HCT116 (cell line): ENCODE measurements at regions not wholly inside any gene's neighbourhood (a gene's known extent, or its start where the extent isn't known, plus 50 kb on each side); places are given as distances from the start of the nearest gene placed in this dataset.

Source experiments
- ATAC-seq: fragments of 200-7000 bp; cut with Tn5 transposase; 2 replicates; pipeline ENCODE4 v1.9.1; 2020; ENCODE audit warnings: mild to moderate bottlenecking, moderate library complexity
- BruUV-seq: library from RNA; stranded (reverse); fragments of 400-500 nt; replicated peaks from 2 replicates; lab custom pipeline; 2021; lab: Mats Ljungman, UMichigan
- CTCF ChIA-PET: fragments of 300-600 bp; sonication (Branson Sonifier 250); formaldehyde crosslinking; loops from one replicate; lab custom pipeline; 2021; ENCODE audit warnings: antibody characterized with exemption; lab: Charles Lee
- POLR2A ChIA-PET: fragments of 300-600, 350-600 bp; sonication (Branson Sonifier 250); formaldehyde crosslinking; loops from one replicate; lab custom pipeline; 2021; ENCODE audit warnings: antibody characterized with exemption; lab: Charles Lee
- RAD21 ChIA-PET, 2 experiments: fragments of 300-600 bp; sonication (Branson Sonifier 250); formaldehyde crosslinking; loops; one replicate each; lab custom pipeline; 2023; ENCODE audit warnings: low total read pairs in 2 of 2; ENCODE audit not compliant: uncharacterized antibody in 2 of 2, unreplicated experiment in 2 of 2, low non-redundant PET in 1 of 2; lab: Charles Lee
- DNase-seq: peaks from one replicate; pipeline ENCODE4 v3.0.0-alpha.2; 2010; ENCODE audit warnings: low read depth, low spot score
- H2AFZ ChIP-seq: fragments of 200-600 bp; shearing (Covaris generic), sonication (generic); 2 replicates; pipeline ENCODE4 v1.6.1; 2017; ENCODE audit warnings: low read depth, mixed run types, mixed read lengths, antibody characterized with exemption, low read length; ENCODE audit not compliant: poor library complexity, severe bottlenecking
- H3K27ac ChIP-seq: 2 replicates; pipeline ENCODE4 v1.5.1; 2012; ENCODE audit warnings: low read depth, low read length
- H3K27me3 ChIP-seq: fragments of 200-600 bp; sonication (generic); 2 replicates; pipeline ENCODE4 v1.6.1; 2016; ENCODE audit warnings: mixed run types, low read length, mixed read lengths; ENCODE audit not compliant: insufficient read depth
- H3K36me3 ChIP-seq, 2 experiments: fragments of 200-500 bp in 1 of 2; fragments of 200-600 bp in 1 of 2; sonication (Bioruptor generic) in 1 of 2; sonication (generic) in 1 of 2; 2 replicates each; pipeline versions ENCODE4 v1.5.1 to v1.6.1; 2014 to 2016; ENCODE audit warnings: low read length in 2 of 2, inconsistent platforms in 1 of 2, mixed read lengths in 1 of 2, mixed run types in 1 of 2; ENCODE audit not compliant: insufficient read depth in 2 of 2, control insufficient read depth in 1 of 2
- H3K4me1 ChIP-seq, 2 experiments: fragments of 200-600 bp in 1 of 2; sonication (generic) in 1 of 2; 2 replicates each; pipeline versions ENCODE4 v1.5.1 to v1.6.1; 2012 to 2017; ENCODE audit warnings: low read length in 2 of 2, inconsistent platforms in 1 of 2, mild to moderate bottlenecking in 1 of 2, mixed read lengths in 1 of 2, mixed run types in 1 of 2, moderate library complexity in 1 of 2; ENCODE audit not compliant: insufficient read depth in 2 of 2, control insufficient read depth in 1 of 2
- H3K4me2 ChIP-seq: fragments of 200-600 bp; sonication (generic); 2 replicates; pipeline ENCODE4 v1.6.1; 2017; ENCODE audit warnings: mixed run types, low read length, mixed read lengths
- H3K4me3 ChIP-seq, 2 experiments: fragments of 200-600 bp in 1 of 2; sonication (generic) in 1 of 2; replicated peaks in 1 of 2; 2 replicates each; pipeline ENCODE4 v1.5.1; 2011 to 2016; ENCODE audit warnings: low read length in 2 of 2, control low read depth in 1 of 2, low read depth in 1 of 2, mild to moderate bottlenecking in 1 of 2, mixed read lengths in 1 of 2, mixed run types in 1 of 2
- H3K79me2 ChIP-seq: fragments of 200-600 bp; sonication (generic); 2 replicates; pipeline ENCODE4 v1.6.1; 2017; ENCODE audit warnings: mild to moderate bottlenecking, mixed run types, low read length, moderate library complexity, mixed read lengths; ENCODE audit not compliant: insufficient read depth
- H3K9ac ChIP-seq: fragments of 200-600 bp; sonication (generic); 2 replicates; pipeline ENCODE4 v1.6.1; 2016; ENCODE audit warnings: low read length, mixed read lengths
- H3K9me2 ChIP-seq: fragments of 200-600 bp; sonication (generic), shearing (Covaris generic); 2 replicates; pipeline ENCODE4 v1.6.1; 2017; ENCODE audit warnings: mixed run types, mild to moderate bottlenecking, moderate library complexity; ENCODE audit not compliant: insufficient read depth
- H3K9me3 ChIP-seq, 2 experiments: fragments of 200-500 bp in 1 of 2; fragments of 200-600 bp in 1 of 2; sonication (Bioruptor generic) in 1 of 2; sonication (generic) in 1 of 2; 2 replicates each; pipeline ENCODE4 v1.6.1; 2014 to 2017; ENCODE audit warnings: low read length in 2 of 2, mixed read lengths in 2 of 2, inconsistent platforms in 1 of 2, low read depth in 1 of 2, mild to moderate bottlenecking in 1 of 2, mixed run types in 1 of 2, moderate library complexity in 1 of 2; ENCODE audit not compliant: control insufficient read depth in 1 of 2, insufficient read depth in 1 of 2
- H4K20me1 ChIP-seq: fragments of 200-600 bp; sonication (generic), shearing (Covaris generic); 2 replicates; pipeline ENCODE4 v1.6.1; 2017; ENCODE audit warnings: mixed run types, mild to moderate bottlenecking, moderate library complexity; ENCODE audit not compliant: insufficient read depth
- ATF3 ChIP-seq: IDR thresholded peaks from 2 replicates; pipeline ENCODE4 v1.6.1; 2012
- CBX3 ChIP-seq: IDR thresholded peaks from 2 replicates; pipeline ENCODE4 v1.6.1; 2012; ENCODE audit warnings: low read depth
- ELF1 ChIP-seq: IDR thresholded peaks from 2 replicates; pipeline ENCODE4 v1.6.1; 2012; ENCODE audit warnings: low read depth, borderline replicate concordance
- EZH2 ChIP-seq: fragments of 200-600 bp; sonication (generic); IDR thresholded peaks from 2 replicates; pipeline ENCODE4 v1.6.1; 2017; ENCODE audit warnings: antibody characterized with exemption, mixed run types
- FOSL1 ChIP-seq: IDR thresholded peaks from 2 replicates; pipeline ENCODE4 v1.6.1; 2012; ENCODE audit warnings: low read depth
- RAD21 ChIP-seq: IDR thresholded peaks from 2 replicates; pipeline ENCODE4 v1.6.1; 2012; ENCODE audit warnings: low read depth, mild to moderate bottlenecking
- REST ChIP-seq: IDR thresholded peaks from 2 replicates; pipeline ENCODE4 v1.6.1; 2012; ENCODE audit warnings: low read depth
- ZFX ChIP-seq: fragments of 450-650 bp; IDR thresholded peaks from 2 replicates; pipeline ENCODE4 v1.6.1; 2017
- ZNF274 ChIP-seq: fragments of 200-500 bp; sonication (Bioruptor generic); IDR thresholded peaks from 2 replicates; pipeline ENCODE4 v1.6.1; 2014; ENCODE audit warnings: mild to moderate bottlenecking, low read depth, low read length, inconsistent platforms
- intact Hi-C: fragments of 100-400 bp; cut with micrococcal nuclease; formaldehyde crosslinking; loops from 2 replicates; pipeline ENCODE4 v1.10.0; 2022

- Histone ChIP-seq H3K36me3 (no peaks in the 10 kb centered on the region), H3K79me2 (no peaks in the 10 kb centered on the region), H4K20me1 (no peaks in the 10 kb centered on the region), H3K9ac (no peak overlapping the region), H3K4me2 (no peak overlapping the region), H3K9me2 (no peaks in the 10 kb centered on the region), H2AFZ (no peak overlapping the region)
- no peak for ATAC-seq
- ChIA-PET CTCF (no interaction called here), RAD21 (no interaction called here)
- intact Hi-C loops = no loop called here
- TF ChIP-seq ZNF274 (no peak), ATF3 (no peak), ELF1 (no peak), RAD21 (no peak), ZFX (no peak)
- TF ChIP-seq, all 23 proteins: peak for 0
- no peaks in the 10 kb centered on the region for H3K4me1 ChIP-seq
- H3K27me3 ChIP-seq = no peaks in the 10 kb centered on the region
- no TSS peak for BruUV-seq
- DNase-seq = no peak
- no peak overlapping the region for H3K27ac ChIP-seq
- no peak overlapping the region for H3K4me3 ChIP-seq
- POLR2A ChIA-PET = no interaction called here
- H3K9me3 ChIP-seq = peaks cover 0 to 8% of the 10 kb centered on the region in 2 experiments; a peak in 2 of 4 replicates
Observed at GRCh38 chr14:62364161-62364560, 601.9 kb downstream of the SNAPC1 start.

GRCh38 chr14:62364800-62365280 lies 602.6 kb downstream of the SNAPC1 start:
- BruUV-seq = no TSS peak
- ATAC-seq (no peak), DNase-seq (no peak)
- no peak overlapping the region for H3K9ac ChIP-seq
- H3K36me3 ChIP-seq = no peaks in the 10 kb centered on the region
- RAD21 ChIA-PET = no interaction called here
- intact Hi-C loops = no loop called here
- H3K9me2 ChIP-seq = no peaks in the 10 kb centered on the region
- H3K79me2 ChIP-seq = no peaks in the 10 kb centered on the region
- no peaks in the 10 kb centered on the region for H3K27me3 ChIP-seq
- H3K4me1 ChIP-seq = no peaks in the 10 kb centered on the region
- TF ChIP-seq FOSL1 (no peak), REST (no peak), EZH2 (no peak), CBX3 (no peak)
- no peak overlapping the region for H3K4me2 ChIP-seq
- H3K9me3 ChIP-seq = peaks cover 0 to 8% of the 10 kb centered on the region in 2 experiments; a peak in 2 of 4 replicates
- H3K4me3 ChIP-seq = no peak overlapping the region
- no peak overlapping the region for H2AFZ ChIP-seq
- POLR2A ChIA-PET = no interaction called here
- CTCF ChIA-PET = no interaction called here
- no peak overlapping the region for H3K27ac ChIP-seq
- H4K20me1 ChIP-seq = no peaks in the 10 kb centered on the region
